ENCODE measurements at regions not wholly inside any gene's neighbourhood (a gene's known extent, or its start where the extent isn't known, plus 50 kb on each side); places are given as distances from the start of the nearest gene placed in this dataset.

DNA sequence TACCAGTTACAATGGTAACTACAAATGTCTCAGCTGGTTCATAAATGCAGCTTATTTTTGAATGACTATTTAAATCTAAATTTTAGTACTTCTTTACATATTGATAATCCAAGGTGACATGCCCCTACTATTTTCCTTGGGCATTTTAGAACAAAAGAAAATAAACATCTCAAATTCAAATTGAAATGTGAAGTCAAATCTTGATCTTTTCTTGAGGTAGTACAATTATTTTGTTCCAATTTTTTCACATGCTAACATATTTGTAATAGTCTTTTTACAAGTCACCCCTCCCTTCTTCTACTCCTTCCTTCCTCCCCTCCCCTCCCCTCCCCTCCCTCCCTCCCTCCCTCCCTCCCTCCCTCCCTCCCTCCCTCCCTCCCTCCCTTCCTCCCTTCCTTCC lies 370.1 kb upstream of the MMS22L start (continued):
- no peak for TF ChIP-seq RCOR1 (IDR thresholded peaks at IDR 0.05; ENCODE audit: low read length)
- no peak for TF ChIP-seq RXRA (IDR thresholded peaks at IDR 0.05; ENCODE audit: borderline replicate concordance, low read depth)
- no peak for TF ChIP-seq GATA2 (CRISPR knock-in tag; IDR thresholded peaks at IDR 0.05)

DNA sequence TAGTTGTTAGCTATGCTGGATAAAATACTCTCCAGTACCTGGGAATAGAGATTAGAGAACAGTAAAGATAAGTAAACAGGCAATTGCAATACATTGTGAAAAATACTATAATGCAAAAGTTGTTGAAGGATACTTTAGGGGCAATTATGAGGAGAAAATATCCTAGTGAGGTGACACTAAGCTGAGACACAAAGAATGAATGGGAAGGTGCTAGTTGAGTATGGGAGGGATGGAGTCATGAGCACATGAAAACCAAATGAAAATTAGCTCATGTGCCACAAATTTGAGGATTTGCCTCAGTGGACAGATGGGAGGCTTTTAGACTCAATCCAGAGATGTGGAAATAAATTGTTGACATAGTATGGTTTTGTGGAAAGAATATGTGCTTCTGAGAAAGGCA lies 370.5 kb upstream of the MMS22L start:
- H3K4me3 ChIP-seq (ENCODE audit: low read depth in 2 of 2, low read length in 1 of 2) = no peak overlapping the region
- H3K4me2 ChIP-seq = no peak overlapping the region
- no peak overlapping the region for H3K27ac ChIP-seq (ENCODE audit: low read depth in 2 of 2, low read length in 1 of 2)
- no peaks in the 10 kb centered on the region; a peak in 2 of 4 replicates for H3K4me1 ChIP-seq (ENCODE audit: control insufficient read depth in 1 of 2, insufficient read depth in 2 of 2, low read depth in 1 of 2, low read length in 1 of 2)
- no peak overlapping the region for H2AFZ ChIP-seq (ENCODE audit: low read depth)
- H3F3A ChIP-seq (replicated peaks; ENCODE audit: insufficient read depth) = no peaks in the 10 kb centered on the region
- H3K9ac ChIP-seq = no peak overlapping the region
- no peaks in the 10 kb centered on the region for H3K27me3 ChIP-seq (ENCODE audit: insufficient read depth)
- no peak for DNase-seq
- H3K79me2 ChIP-seq (ENCODE audit: insufficient read depth) = no peaks in the 10 kb centered on the region
- H4K20me1 ChIP-seq (ENCODE audit: insufficient read depth) = no peaks in the 10 kb centered on the region
- POLR2A ChIA-PET = no interaction called here
- H3K9me3 ChIP-seq = no peaks in the 10 kb centered on the region; the same call in 1 of the 2 replicates
- CTCF ChIA-PET = no interaction called here
- no peak for TF ChIP-seq TCF12 (IDR thresholded peaks at IDR 0.05)
- TF ChIP-seq TAF1 (IDR thresholded peaks at IDR 0.05; ENCODE audit: borderline replicate concordance, low read depth, low read length) = no peak
- no peak for TF ChIP-seq RFX5 (IDR thresholded peaks at IDR 0.05; ENCODE audit: low read length)
- TF ChIP-seq, protein P1, sequence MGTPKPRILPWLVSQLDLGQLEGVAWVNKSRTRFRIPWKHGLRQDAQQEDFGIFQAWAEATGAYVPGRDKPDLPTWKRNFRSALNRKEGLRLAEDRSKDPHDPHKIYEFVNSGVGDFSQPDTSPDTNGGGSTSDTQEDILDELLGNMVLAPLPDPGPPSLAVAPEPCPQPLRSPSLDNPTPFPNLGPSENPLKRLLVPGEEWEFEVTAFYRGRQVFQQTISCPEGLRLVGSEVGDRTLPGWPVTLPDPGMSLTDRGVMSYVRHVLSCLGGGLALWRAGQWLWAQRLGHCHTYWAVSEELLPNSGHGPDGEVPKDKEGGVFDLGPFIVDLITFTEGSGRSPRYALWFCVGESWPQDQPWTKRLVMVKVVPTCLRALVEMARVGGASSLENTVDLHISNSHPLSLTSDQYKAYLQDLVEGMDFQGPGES (IDR thresholded peaks at IDR 0.05; ENCODE audit: low read depth, low read length) = no peak
- TF ChIP-seq, protein P2, sequence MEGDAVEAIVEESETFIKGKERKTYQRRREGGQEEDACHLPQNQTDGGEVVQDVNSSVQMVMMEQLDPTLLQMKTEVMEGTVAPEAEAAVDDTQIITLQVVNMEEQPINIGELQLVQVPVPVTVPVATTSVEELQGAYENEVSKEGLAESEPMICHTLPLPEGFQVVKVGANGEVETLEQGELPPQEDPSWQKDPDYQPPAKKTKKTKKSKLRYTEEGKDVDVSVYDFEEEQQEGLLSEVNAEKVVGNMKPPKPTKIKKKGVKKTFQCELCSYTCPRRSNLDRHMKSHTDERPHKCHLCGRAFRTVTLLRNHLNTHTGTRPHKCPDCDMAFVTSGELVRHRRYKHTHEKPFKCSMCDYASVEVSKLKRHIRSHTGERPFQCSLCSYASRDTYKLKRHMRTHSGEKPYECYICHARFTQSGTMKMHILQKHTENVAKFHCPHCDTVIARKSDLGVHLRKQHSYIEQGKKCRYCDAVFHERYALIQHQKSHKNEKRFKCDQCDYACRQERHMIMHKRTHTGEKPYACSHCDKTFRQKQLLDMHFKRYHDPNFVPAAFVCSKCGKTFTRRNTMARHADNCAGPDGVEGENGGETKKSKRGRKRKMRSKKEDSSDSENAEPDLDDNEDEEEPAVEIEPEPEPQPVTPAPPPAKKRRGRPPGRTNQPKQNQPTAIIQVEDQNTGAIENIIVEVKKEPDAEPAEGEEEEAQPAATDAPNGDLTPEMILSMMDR (IDR thresholded peaks at IDR 0.05) = no peak
- no peak for TF ChIP-seq JUND (IDR thresholded peaks at IDR 0.05)
- no peak for TF ChIP-seq SMC3 (IDR thresholded peaks at IDR 0.05; ENCODE audit: low read depth, low read length)
- TF ChIP-seq YY1 (IDR thresholded peaks at IDR 0.05; ENCODE audit: low read depth) = no peak
- TF ChIP-seq, protein P3, sequence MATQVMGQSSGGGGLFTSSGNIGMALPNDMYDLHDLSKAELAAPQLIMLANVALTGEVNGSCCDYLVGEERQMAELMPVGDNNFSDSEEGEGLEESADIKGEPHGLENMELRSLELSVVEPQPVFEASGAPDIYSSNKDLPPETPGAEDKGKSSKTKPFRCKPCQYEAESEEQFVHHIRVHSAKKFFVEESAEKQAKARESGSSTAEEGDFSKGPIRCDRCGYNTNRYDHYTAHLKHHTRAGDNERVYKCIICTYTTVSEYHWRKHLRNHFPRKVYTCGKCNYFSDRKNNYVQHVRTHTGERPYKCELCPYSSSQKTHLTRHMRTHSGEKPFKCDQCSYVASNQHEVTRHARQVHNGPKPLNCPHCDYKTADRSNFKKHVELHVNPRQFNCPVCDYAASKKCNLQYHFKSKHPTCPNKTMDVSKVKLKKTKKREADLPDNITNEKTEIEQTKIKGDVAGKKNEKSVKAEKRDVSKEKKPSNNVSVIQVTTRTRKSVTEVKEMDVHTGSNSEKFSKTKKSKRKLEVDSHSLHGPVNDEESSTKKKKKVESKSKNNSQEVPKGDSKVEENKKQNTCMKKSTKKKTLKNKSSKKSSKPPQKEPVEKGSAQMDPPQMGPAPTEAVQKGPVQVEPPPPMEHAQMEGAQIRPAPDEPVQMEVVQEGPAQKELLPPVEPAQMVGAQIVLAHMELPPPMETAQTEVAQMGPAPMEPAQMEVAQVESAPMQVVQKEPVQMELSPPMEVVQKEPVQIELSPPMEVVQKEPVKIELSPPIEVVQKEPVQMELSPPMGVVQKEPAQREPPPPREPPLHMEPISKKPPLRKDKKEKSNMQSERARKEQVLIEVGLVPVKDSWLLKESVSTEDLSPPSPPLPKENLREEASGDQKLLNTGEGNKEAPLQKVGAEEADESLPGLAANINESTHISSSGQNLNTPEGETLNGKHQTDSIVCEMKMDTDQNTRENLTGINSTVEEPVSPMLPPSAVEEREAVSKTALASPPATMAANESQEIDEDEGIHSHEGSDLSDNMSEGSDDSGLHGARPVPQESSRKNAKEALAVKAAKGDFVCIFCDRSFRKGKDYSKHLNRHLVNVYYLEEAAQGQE (IDR thresholded peaks at IDR 0.05; ENCODE audit: low read depth, low read length) = no peak
- H3K9me2 ChIP-seq = no peaks in the 10 kb centered on the region
- H3K36me3 ChIP-seq (replicated peaks in 1 of 2; ENCODE audit: control insufficient read depth in 1 of 2, insufficient read depth in 2 of 2, low read length in 1 of 2) = no peaks in the 10 kb centered on the region
